ENCODE measurements at regions not wholly inside any gene's neighbourhood (a gene's known extent, or its start where the extent isn't known, plus 50 kb on each side); places are given as distances from the start of the nearest gene placed in this dataset.
"Not testable (repeated sequence)": the region's sequence is repeated elsewhere in the genome, so short reads cannot be mapped to it uniquely, and the experiment has no call there.

DNA sequence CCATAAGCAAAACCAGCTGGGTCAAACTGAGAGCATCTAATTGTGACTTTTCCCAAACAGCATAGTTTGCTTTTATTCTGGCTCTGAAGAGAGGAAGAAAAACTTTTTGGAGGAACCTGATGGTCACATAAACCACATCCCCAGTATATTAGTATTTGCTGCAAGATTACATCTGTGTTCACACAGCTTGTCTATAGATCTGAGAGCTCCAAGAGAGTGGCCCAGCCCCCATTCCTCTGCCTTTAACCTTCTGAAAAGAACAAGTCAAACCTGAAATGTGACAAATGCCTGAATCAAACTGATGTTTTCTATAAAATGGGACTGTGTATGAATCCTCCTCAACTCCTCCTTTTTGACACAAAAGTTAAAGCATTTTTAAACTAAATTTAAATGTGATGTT lies 435.2 kb downstream of the ZNF479 start:
- DNase-seq (ENCODE audit: low read depth, low spot score); H3K27ac ChIP-seq: not testable (repeated sequence)

- DNase-seq (ENCODE audit: low read depth, low spot score), result no peak
- H3K27ac ChIP-seq, result no peak overlapping the region
Observed at GRCh38 chr7:56686276-56686859, 445.9 kb downstream of the ZNF479 start.

DNA sequence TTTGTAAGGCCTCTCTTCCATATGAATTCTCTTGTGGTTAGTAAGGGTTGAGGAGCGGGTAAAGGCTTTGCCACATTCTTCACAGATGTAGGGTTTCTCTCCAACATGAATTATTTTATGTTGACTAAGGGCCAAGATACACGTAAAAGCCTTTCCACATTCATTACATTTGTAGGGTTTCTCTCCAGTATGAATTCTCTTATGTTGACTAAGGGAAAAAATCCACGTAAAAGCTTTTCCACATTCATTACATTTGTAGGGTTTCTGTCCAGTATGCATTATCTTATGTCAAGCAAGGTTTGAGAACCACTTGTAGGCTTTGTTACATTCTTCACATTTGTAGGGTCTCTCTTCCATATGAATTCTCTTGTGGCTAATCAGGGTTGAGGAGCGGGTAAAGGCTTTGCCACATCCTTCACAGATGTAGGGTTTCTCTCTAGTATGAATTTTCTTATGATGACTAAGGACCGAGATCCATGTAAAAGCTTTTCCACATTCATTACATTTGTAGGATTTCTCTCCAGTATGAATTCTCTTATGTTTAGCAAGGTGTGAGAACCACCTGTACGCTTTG lies 493.0 kb downstream of the ZNF479 start:
- H3K27ac ChIP-seq, result no peak overlapping the region
- DNase-seq (ENCODE audit: low read depth, low spot score), result no peak

- no peak for DNase-seq (ENCODE audit: low read depth, low spot score)
- H3K27ac ChIP-seq, result no peak overlapping the region
Observed at GRCh38 chr7:56609852-56610355, 493.7 kb upstream of the NUPR2 start.

DNA sequence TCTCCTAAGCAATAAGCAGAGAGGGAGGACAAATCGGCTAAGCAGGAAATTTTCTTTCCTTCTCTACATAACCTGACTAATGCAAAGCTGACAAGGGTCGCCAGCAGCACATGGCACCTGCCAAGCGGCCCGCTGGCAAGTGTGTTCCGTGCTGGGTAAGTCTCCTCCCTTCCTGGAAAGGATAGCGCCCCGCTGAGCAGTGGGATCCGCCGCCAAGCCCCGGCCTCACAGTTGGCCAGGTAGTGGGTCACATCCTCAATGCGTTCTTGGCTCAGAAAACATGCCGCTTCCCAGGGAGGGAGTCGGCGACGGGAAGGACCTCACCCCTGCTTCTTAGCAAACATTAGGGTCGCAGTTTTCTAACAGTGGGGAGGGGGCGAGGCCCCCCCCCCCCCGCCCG lies 488.9 kb upstream of the NUPR2 start:
- DNase-seq (ENCODE audit: low read depth, low spot score), result no peak

GRCh38 chr7:56578612-56579011 lies 462.4 kb upstream of the NUPR2 start:
- no peak for DNase-seq (ENCODE audit: low read depth, low spot score)

More for the DNA sequence above, 488.9 kb upstream of the NUPR2 start:
- H3K27ac ChIP-seq, result no peak overlapping the region

GRCh38 chr7:56570968-56571367 lies 454.8 kb upstream of the NUPR2 start:
- no peak for DNase-seq (ENCODE audit: low read depth, low spot score)

More at GRCh38 chr7:56578612-56579011, 462.4 kb upstream of the NUPR2 start:
- no peak overlapping the region for H3K27ac ChIP-seq

DNA sequence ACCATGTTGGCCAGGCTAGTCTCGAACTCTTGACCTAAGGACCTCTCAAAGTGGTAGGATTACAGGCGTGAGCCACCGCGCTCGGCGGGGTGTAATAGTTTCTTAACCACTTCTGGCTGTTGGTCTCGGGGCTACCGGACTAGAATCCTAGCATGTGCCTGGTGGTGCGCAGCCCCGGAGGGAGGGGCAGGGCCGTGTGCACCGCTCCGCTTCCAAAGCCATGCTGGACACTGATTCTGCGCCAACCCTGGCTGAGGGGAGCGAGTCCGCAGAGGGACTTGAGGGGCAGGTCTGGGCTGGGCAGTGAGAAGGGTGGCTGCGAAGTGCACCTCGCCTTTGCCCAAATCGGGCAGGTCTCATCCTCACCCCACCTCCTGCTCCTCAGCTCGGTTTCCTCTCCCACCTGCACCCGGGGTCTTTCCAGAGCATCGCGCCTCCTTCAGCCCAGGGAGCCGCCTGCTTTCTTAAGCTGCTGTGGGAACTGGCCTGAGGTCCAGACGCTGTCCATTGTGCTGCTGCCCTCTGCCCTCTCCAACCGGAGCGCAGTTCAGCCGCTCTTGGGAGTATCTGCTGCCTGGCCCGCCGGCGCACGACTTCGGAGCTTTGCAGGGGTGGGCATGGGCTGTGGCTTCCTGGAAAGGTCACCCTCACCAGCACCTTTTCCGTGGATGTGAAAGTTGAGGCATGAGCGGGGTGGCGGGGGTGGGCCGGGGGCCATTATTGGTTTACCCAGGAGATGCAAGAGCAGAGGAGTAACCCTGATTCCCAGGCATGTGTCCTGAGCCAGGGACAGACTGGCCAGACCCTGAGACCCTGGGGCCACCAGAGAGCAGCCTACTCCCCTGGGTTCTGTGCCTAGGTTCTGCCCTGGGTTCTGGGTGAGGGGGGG lies 422.6 kb upstream of the NUPR2 start:
- DNase-seq (ENCODE audit: low read depth, low spot score), result no peak
- no peak overlapping the region for H3K27ac ChIP-seq

More at GRCh38 chr7:56570968-56571367, 454.8 kb upstream of the NUPR2 start:
- H3K27ac ChIP-seq, result no peak overlapping the region

- no peak overlapping the region for H3K27ac ChIP-seq
- no peak for DNase-seq (ENCODE audit: low read depth, low spot score)
Observed at GRCh38 chr7:56537952-56538351, 421.7 kb upstream of the NUPR2 start.

GRCh38 chr7:56537477-56537876 lies 421.3 kb upstream of the NUPR2 start:
- no peak overlapping the region for H3K27ac ChIP-seq
- DNase-seq (ENCODE audit: low read depth, low spot score), result no peak

DNA sequence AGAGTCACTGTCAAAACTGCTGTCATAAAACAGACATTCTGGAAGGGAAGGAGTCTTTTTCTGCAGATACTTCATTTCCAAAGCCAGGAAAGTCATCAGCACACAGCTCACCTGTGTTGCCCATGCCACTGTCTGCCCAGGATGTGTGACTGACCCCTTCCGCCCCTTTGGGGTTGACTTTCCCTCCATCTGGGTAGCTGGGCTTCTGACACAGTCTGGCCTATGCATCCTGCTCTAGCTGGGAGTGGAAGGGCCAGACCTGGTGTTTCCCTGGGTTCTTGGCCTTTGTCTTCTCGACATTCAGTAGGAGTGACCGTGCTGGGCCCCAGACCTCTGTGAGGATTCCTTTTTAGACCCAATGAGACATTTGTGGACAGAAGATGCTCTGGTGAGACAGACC lies 378.9 kb upstream of the NUPR2 start:
- DNase-seq (ENCODE audit: low read depth, low spot score), result no peak

GRCh38 chr7:56493704-56494450 lies 377.7 kb upstream of the NUPR2 start:
- no peak for DNase-seq (ENCODE audit: low read depth, low spot score)
- H3K27ac ChIP-seq, result no peak overlapping the region

More for the DNA sequence above, 378.9 kb upstream of the NUPR2 start:
- H3K27ac ChIP-seq, result no peak overlapping the region

GRCh38 chr7:56493196-56493595 lies 377.0 kb upstream of the NUPR2 start:
- no peak for DNase-seq (ENCODE audit: low read depth, low spot score)
- no peak overlapping the region for H3K27ac ChIP-seq

DNA sequence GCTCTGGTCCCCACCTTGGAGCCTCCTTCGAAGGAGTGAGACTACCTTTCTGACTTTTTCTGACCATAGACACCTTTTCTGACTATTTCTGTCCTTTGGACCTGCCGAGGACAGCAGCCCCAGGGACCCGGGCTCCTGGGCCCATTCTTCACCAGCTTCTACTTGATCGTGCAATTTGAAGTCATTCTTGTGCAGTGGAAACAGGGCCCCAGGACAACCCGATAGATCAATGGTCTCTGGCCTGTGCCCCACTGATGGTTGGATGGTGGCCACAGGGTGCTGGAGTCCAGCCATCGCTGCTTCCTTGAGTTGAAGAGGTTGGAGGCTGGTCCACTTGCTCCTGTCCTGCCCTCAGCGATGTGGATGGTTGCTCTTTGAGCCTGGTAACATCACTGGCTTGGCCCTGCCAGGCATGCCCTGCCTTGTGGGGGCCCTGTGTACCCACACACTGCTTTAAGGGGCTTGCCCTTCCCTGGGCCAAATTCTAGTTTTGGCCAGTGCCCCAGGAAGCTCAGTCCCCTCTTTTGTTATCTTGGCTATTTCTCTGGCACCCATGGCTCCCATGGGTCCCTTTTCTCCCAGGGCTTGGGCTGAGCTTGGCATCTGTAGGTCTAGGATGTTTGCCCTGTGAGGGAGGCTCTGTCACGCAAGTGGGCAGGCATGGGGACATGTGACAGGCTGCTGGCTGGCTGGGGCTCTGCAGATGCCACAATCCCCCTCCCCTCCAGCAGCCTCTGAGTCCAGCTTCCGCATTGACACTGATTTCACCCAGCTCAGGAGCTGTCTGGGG lies 375.6 kb upstream of the NUPR2 start:
- no peak overlapping the region for H3K27ac ChIP-seq
- no peak for DNase-seq (ENCODE audit: low read depth, low spot score)

DNA sequence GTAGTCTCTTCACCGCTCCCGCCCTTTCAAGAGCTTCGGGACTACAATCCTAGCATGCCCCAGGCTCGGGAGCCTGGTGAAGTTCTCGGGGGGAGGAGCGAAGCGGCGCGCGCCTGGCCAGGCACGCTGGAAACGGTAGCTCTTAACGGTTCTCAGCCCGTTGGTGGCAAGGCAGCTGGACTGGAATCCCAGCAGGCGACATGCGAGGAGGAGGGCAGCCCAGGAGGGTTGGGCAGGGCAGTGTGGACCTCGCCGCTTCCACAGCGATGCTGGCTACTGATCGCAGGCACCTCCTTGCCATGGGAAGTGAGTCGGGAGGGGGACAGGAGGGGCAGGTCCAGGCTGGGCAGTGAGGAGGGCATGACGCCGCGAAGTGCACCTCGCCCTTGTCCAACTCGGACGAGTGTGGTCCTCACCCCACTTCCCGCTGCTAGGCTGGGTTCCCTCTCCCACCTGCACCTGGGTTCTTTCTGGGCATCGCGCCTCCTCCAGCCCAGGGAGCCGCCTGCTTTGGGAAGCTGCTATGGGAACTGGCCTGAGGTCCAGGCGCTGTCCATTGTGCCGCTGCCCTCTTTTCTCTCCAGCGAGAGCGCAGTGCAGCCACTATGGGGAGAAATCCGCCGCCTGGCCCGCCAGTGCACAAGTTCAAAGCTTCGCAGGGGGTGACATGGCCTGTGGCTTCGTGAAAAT lies 367.8 kb upstream of the NUPR2 start:
- H3K27ac ChIP-seq, result no peak overlapping the region
- DNase-seq (ENCODE audit: low read depth, low spot score), result no peak

- H3K27ac ChIP-seq, result no peak overlapping the region
- no peak for DNase-seq (ENCODE audit: low read depth, low spot score)
Observed at GRCh38 chr7:56483153-56483552, 366.9 kb upstream of the NUPR2 start.

DNA sequence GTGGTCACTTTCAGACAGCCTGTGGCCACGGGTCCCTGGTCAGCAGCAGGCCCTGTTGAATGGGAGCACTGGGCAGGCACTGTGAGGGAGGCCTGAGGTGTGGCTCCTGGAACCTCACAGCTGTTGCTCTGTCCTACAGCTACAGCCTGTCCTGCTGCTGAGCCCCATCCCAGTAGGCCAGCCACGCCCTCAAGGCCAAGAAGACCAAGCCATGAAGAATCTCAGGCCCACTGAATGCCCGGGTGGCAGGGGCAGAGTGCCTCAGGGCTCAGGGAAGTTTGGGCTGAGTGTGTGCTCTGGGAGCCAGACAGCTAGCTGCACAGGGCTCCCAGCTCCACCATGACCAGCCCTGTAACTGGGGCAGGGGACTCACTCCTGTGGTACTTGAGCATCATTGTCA lies 363.5 kb upstream of the NUPR2 start:
- no peak for DNase-seq (ENCODE audit: low read depth, low spot score)
- no peak overlapping the region for H3K27ac ChIP-seq

GRCh38 chr7:56479136-56479535 lies 362.9 kb upstream of the NUPR2 start:
- no peak overlapping the region for H3K27ac ChIP-seq
- no peak for DNase-seq (ENCODE audit: low read depth, low spot score)

GRCh38 chr7:56474271-56474670 lies 358.1 kb upstream of the NUPR2 start:
- H3K27ac ChIP-seq, result no peak overlapping the region
- no peak for DNase-seq (ENCODE audit: low read depth, low spot score)

All from epithelial cell of prostate (primary cell).